NT2/D1 (cell line): ENCODE measurements at regions not wholly inside any gene's neighbourhood (a gene's known extent, or its start where the extent isn't known, plus 50 kb on each side); places are given as distances from the start of the nearest gene placed in this dataset.

Experiments
- SUZ12 ChIP-seq: IDR thresholded peaks from 2 replicates; pipeline ENCODE4 v1.6.1; 2011; ENCODE audit not compliant: insufficient read length, insufficient read depth; ENCODE audit errors: extremely low read depth
- YY1 ChIP-seq: IDR thresholded peaks from 2 replicates; pipeline ENCODE4 v1.6.1; 2011; ENCODE audit not compliant: insufficient read length, insufficient read depth
- ZNF274 ChIP-seq: IDR thresholded peaks from 2 replicates; pipeline ENCODE4 v1.6.1; 2011; ENCODE audit warnings: mild to moderate bottlenecking, low read depth, low read length

DNA sequence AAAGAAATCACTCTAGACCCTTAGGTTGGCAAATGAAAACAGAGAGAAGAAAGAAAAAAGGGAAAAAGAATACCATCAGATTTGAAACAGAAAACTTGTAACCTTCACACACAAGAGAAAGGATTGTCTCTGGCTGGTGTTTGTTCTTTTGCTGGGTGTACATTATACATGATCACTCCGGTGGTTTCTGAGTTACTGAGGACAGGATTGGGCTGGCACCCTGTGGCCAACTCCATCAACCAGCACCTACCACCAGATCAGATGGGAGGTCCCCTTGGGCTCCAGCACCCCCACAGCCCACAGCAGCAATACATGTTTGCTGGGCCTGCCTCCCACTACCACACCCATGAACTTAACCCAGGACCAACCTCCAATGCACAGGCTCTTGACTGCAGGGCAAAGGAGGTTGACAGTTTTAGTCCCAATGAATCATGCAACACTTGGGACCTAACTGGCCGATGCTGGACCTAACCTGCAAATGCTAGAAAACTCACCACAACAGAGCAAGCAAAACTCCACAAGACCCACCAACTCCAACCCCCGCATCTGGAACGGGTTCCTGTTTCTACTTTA, 308.3 kb downstream of the SOX9 start:
- TF ChIP-seq YY1 (no peak), ZNF274 (no peak), SUZ12 (no peak)
